ENCODE measurements at regions not wholly inside any gene's neighbourhood (a gene's known extent, or its start where the extent isn't known, plus 50 kb on each side); places are given as distances from the start of the nearest gene placed in this dataset.

GRCh38 chr2:21748501-21748900 lies 624.7 kb downstream of the TDRD15 start:
- no peak overlapping the region for H3K4me3 ChIP-seq (replicated peaks in 1 of 3; ENCODE audit: insufficient read depth in 1 of 3, low read depth in 2 of 3, low read length in 3 of 3)
- DNase-seq (ENCODE audit: low spot score) (no peak), ATAC-seq (no peak), FAIRE-seq (no peak)
- H2AFZ ChIP-seq (ENCODE audit: low read length), result no peak overlapping the region
- ChIA-PET POLR2A (no interaction called here), CTCF (ENCODE audit: low intra/inter-chr PET ratio, low total read pairs) (no interaction called here)
- intact Hi-C loops (cut with micrococcal nuclease; ENCODE audit: unreplicated experiment) (no loop called here), in situ Hi-C loops (cut with HindIII; ENCODE audit: extremely low pct_ligation_motif_present, low pct_unique_long_range_greater_than_20kb) (no loop called here)
- peaks cover 33% of the 10 kb centered on the region for H3K9me3 ChIP-seq (ENCODE audit: low read length)
- no peak for TF ChIP-seq MATR3 (CRISPR knock-in tag; IDR thresholded peaks at IDR 0.05)
- TF ChIP-seq HMGXB3 (CRISPR knock-in tag; IDR thresholded peaks at IDR 0.05; ENCODE audit: borderline replicate concordance), result no peak
- no peak for TF ChIP-seq ZNF292 (CRISPR knock-in tag; IDR thresholded peaks at IDR 0.05; ENCODE audit: borderline replicate concordance, low read depth)
- TF ChIP-seq ZSCAN30 (CRISPR knock-in tag; IDR thresholded peaks at IDR 0.05), result no peak
- TF ChIP-seq ZNF777 (CRISPR knock-in tag; IDR thresholded peaks at IDR 0.05), result no peak
- no peak for TF ChIP-seq ZNF782 (CRISPR knock-in tag; IDR thresholded peaks at IDR 0.05; ENCODE audit: borderline replicate concordance)
- TF ChIP-seq ZC3H13 (CRISPR knock-in tag; IDR thresholded peaks at IDR 0.05), result no peak
- TF ChIP-seq BATF2 (CRISPR knock-in tag; IDR thresholded peaks at IDR 0.05), result no peak
- no peak for TF ChIP-seq RFXANK (CRISPR knock-in tag; IDR thresholded peaks at IDR 0.05)
- TF ChIP-seq TRIM22 (IDR thresholded peaks at IDR 0.05), result no peak
- no peak for TF ChIP-seq TARDBP (CRISPR knock-in tag; IDR thresholded peaks at IDR 0.05)
- TF ChIP-seq ZSCAN12 (CRISPR knock-in tag; IDR thresholded peaks at IDR 0.05), result no peak
- no peak for TF ChIP-seq NFIC (IDR thresholded peaks at IDR 0.05; ENCODE audit: low read length)
- WGBS (ENCODE audit: low lambda C conversion rate), result 0% methylated on average over 4 of the region's 4 CpGs
- H3K27ac ChIP-seq (ENCODE audit: extremely low read length, insufficient read depth, low read length), result no peak overlapping the region
- H3K4me1 ChIP-seq (ENCODE audit: insufficient read depth, low read length), result no peaks in the 10 kb centered on the region
- H3K36me3 ChIP-seq (replicated peaks in 1 of 2; ENCODE audit: control insufficient read depth in 1 of 2, insufficient read depth in 2 of 2, low read length in 2 of 2), result no peaks in the 10 kb centered on the region
- no peaks in the 10 kb centered on the region for H4K20me1 ChIP-seq (ENCODE audit: insufficient read depth, low read length)
- H3K4me2 ChIP-seq (ENCODE audit: low read depth, low read length), result no peak overlapping the region
- no peak overlapping the region for H3K9ac ChIP-seq (ENCODE audit: insufficient read depth, low read depth, low read length)
- BruUV-seq (replicated peaks), result no TSS peak
- no peaks in the 10 kb centered on the region for H3K79me2 ChIP-seq (ENCODE audit: insufficient read depth, low read length)
- no peaks in the 10 kb centered on the region for H3K27me3 ChIP-seq (ENCODE audit: control insufficient read depth in 1 of 2, insufficient read depth in 2 of 2, low read length in 2 of 2)

Data from HepG2 (cell line).